Activated CD4-positive, alpha-beta T cell treated with anti-CD3 and anti-CD28 coated beads, Interleukin-2, amount 50 U/mL, for 1 hour (primary cell): ENCODE measurements at regions not wholly inside any gene's neighbourhood (a gene's known extent, or its start where the extent isn't known, plus 50 kb on each side); places are given as distances from the start of the nearest gene placed in this dataset.
"Not testable (repeated sequence)": the region's sequence is repeated elsewhere in the genome, so short reads cannot be mapped to it uniquely, and the experiment has no call there.

Experiments
- DNase-seq: peaks from one replicate; pipeline ENCODE4 v3.0.0-alpha.2; 2020

- no peak for DNase-seq
Observed at GRCh38 chr7:121618182-121618581, 222.1 kb upstream of the FAM3C start.

DNA sequence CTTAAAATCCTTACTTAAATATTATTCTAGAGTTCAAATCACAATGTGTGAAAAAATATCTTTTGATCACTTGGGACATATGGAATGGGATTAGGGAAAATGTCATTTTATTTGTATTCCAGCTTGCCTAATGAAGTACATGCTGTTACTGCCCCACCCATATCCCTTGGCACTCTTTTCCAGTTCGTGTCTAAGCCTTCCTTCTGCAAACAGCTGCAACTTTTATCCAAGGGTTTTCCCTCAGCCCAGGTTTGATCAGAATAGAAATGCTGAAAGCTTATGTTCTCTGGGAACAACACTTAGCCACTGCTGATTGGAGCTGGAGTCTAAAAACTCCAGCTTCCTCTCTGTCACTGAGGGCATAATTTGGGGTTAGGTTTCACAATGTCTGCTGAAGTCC lies 214.1 kb upstream of the FAM3C start:
- DNase-seq, result no peak

DNA sequence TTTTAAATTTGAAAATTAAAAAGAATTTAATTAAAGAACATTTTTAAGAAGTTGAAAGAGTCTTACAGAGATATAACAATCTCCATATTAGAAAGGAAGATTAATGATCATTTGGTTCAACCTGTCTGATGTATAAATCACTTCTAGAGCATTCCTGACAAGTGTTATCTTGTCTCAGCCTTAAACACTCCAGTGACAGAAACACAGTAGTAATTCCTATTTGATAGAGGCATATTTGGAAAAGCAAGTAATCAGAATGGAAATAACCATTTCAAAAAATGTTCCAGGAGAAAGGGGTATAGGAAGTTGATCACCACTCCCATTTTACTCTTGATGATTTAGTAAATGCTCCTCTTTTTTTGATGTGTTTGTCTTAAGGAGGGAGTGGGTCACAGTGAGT lies 213.1 kb upstream of the FAM3C start:
- no peak for DNase-seq

DNA sequence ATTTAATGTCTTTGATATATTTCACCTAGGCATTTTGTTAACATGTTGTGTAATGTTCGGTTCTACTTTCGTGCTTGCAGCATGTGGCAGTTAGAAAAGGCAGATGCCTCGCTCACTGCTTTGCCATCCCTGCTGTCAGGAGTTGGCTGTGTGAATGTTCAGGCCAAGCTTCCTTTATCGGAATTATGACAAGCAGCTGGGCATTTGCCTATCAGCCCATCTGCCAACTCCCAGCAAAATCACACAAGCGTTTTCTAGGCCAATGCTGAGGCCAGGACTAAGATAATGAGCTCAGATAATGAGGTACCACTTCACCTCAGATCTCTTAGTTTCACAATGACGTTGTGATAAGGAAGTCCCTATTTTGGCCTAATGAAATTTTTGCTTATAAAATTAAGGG lies 212.7 kb upstream of the FAM3C start:
- no peak for DNase-seq

GRCh38 chr7:121608183-121608582 lies 212.1 kb upstream of the FAM3C start:
- DNase-seq, result not testable (repeated sequence)

DNA sequence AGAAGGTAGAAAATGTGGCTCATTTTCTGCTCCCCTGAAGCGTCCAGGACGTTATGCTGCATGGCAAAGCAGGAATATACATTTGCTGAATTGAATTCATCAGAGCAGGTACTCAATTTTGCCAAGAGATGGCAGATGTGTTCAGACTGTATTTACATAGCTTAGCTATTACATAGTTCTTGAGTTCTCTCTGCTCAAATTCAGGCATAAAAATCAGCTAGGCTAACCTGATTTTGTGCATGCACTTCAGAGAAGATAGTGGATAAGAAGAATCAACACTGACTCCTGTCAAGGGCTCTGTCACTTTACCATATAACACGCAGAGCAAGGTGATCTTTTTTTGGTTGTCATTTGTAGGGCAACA lies 209.2 kb upstream of the FAM3C start:
- no peak for DNase-seq

DNA sequence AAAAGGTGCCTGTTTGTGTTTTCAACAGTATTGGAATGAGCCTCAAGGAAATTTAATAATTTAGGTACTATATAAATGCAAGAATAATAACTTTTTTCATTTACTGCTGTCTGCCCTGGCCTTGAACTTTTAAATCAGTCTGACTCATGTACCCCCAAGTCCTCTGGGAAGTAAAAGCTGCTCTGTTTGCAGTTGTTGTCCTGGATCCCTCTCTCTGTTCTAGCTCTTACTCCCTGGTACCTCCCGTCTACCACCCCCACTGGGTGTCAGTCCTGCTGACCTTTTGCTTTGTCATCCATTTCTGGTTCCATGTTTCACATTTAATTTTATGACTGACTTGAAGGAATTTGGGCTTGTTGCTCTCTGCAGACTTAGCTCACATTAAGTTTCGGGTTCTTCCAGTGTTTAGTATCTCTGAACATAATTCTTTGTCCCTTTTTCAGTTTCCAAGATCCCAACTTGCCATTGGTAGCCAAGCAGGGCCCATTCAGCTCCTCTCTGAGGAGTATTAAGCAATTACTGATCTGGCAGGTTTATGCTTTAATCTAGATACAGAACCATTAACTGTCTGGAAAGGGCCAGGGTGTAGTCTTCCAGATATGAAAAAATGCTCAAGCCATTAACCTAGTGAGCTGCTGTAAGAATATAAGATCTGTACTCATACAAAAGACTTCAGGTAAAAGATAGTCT lies 208.7 kb upstream of the FAM3C start:
- DNase-seq, result no peak

DNA sequence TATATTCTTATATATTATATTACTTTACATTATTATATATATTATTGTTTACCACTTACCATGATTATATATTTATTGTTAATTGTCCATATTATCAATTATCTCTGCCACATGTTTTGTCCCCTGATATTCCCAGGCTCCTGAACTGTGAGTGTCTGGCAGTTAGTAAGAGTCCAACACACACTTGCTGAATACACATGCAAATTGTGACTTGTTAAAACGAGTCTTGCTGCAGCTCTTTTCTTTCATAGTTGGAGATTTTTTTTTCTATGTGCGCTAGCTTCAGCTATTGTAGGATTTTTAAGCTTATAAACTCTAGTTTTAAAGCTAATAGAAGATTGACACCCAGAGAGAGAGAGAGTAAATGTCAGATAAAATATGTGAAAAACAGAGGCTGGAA lies 207.8 kb upstream of the FAM3C start:
- no peak for DNase-seq

GRCh38 chr7:121599887-121600286 lies 203.8 kb upstream of the FAM3C start:
- no peak for DNase-seq

- DNase-seq, result no peak
Observed at GRCh38 chr7:121595758-121596696, 199.9 kb upstream of the FAM3C start.

DNA sequence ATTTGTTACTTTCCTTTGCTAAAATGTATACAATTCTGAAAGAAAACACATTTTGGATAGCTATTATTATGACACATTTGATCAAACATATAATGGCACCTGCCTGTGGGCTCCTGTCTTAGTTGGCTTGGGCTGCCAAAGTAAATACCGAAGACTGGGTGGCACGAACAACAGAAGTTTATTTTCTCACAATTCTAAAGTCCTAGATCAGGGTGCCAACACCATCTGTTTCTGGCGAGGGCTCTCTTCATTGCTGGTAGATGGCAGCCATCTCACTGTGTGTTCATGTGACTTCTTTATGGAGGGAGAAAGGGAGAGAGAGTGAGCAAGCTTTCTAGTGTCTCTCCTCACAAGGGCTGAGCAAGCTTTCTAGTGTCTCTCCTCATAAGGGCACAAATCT lies 195.8 kb upstream of the FAM3C start:
- no peak for DNase-seq

GRCh38 chr7:121587435-121587834 lies 191.3 kb upstream of the FAM3C start:
- no peak for DNase-seq

DNA sequence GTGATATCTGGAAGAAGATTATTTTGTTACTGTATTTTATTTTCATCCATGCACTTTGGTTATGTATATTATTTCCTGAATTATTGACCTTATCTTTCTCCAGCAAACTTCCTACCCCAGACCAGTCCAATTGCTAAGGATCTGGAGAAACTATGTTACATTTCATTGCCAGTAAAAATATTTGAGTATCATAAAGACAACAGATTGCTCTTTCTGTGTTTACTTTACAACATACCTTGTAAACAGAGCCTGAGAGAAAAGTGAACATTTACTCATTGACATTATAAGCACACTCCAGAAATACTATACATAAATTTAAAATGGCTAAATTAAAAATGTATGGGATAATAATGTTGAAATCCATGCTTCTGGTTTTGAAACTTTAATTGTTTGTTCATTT lies 186.2 kb upstream of the FAM3C start:
- DNase-seq, result no peak

- no peak for DNase-seq
Observed at GRCh38 chr7:121579639-121580038, 183.5 kb upstream of the FAM3C start.

DNA sequence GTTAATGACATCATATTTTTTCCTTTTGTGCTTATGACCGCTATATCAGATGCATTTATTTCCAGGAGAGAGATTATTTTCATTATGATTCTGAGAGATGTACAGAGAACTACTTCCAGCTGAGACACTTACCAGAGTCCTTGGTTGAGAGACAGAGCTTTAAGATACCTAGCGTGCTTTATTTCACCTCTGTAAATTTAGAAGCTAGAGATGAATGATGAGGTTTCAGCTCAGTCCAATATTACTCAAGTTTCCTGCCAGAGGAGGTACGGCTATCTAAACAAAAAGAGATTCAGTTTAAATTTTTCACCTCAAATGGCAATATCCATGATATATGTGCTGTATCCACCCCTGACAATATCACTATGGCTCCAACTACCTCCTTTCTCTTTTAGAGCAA lies 182.6 kb upstream of the FAM3C start:
- no peak for DNase-seq

DNA sequence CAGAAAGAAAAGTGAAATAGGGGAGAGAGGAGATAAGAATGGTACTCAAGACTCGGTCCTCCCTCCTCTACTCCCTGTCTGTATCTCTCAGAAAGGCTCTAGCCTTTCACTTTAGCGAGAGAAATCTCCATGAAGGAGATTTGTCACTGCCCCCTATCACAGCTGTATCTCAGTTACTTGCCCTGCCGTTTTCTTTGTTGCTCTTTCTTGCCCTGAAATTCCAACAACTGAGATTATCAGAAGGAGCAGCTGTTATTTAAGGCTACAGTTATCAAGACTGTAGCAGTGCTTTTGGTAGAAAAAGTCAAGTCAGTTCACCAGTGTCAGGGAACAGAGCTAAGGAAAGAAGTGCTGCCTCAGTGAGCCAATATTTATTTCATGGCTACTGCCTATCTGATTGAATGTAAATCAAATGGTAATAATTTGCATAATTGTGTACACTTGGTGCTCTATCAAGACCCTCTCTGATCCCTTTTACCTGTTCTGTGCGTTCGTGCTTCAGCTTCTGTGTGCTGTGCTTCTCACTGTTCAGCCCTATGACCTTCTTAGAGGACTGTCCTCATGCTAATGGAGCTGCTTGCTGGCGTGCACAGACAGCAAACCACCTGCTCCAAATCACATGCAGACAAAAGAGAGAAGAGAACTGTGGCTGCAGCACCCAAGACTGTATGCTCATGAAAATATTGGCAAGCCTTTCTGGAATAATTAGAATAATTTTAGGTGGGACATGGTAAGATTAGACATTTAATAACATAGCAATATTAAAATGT lies 180.2 kb upstream of the FAM3C start:
- DNase-seq, result no peak

GRCh38 chr7:121575194-121575765 lies 179.2 kb upstream of the FAM3C start:
- no peak for DNase-seq

- DNase-seq, result no peak
Observed at GRCh38 chr7:121574109-121574508, 178.0 kb upstream of the FAM3C start.

- DNase-seq, result no peak
Observed at GRCh38 chr7:121572615-121573014, 176.5 kb upstream of the FAM3C start.

DNA sequence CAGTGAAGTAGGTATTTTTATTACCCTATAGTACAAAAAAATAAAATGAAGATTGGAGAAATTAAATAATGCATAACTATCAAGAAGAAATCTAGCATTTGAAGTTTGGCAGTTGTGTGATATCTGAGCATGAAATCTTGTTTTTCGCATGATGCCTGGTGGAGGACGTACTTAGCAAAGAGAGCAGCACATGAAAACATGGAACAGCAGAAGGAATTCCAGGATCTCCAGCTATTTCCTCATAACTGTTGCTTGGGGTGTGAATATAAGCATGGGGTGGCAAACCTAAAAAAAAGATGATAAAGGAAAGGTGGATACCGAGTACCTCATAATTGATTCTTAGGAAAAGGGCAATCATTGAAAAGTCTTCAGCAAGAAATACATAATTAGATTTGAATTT lies 174.3 kb upstream of the FAM3C start:
- no peak for DNase-seq

DNA sequence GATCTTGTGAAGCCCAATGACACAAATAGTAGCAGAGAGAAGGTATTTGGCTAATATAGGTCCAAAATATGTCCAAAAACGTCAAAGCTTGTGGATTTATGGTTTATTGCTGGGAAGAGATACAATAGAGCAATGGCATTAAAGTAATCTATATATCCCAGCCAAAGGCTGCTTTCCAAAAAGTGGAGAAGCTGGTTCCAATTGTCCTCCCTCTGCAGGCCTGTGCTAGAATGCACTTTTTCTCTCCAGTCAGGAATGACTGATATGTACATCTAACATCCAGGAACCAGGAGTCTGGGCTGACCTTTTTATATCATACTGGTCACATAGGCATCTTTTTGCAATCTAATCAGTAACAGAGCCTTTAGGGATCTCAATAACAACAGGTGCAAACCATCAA lies 167.1 kb upstream of the FAM3C start:
- no peak for DNase-seq

DNA sequence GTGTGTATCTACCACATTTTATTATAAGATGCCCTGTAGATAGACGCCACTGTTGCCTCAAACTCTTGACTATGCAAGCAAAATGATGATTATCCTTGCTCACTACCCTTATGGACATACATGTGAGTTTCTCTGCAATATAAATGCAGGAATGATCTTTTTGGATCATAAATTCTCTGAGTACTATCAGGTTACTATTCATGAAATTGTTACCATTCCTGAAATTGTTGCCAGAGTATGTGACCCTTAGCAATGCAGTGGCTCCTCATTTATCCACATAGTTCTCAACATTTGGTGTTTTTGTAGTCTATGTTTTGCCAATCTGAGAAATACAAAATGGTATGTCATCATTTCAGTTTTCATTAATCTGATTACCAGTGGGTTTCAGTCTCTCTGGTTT lies 166.2 kb upstream of the FAM3C start:
- no peak for DNase-seq

GRCh38 chr7:121561717-121562116 lies 165.6 kb upstream of the FAM3C start:
- no peak for DNase-seq
